Neural crest cell (in vitro differentiated cells): ENCODE measurements at regions not wholly inside any gene's neighbourhood (a gene's known extent, or its start where the extent isn't known, plus 50 kb on each side); places are given as distances from the start of the nearest gene placed in this dataset.

Experiments
- DNase-seq: peaks from one replicate; pipeline ENCODE4 v3.0.0; 2021; ENCODE audit warnings: low read depth, mixed read lengths, low spot score
- H3K27ac Mint-ChIP-seq: one replicate; pipeline ENCODE4 v1.8.0; 2021; ENCODE audit warnings: mild to moderate bottlenecking, mixed read lengths; ENCODE audit not compliant: unreplicated experiment
- H3K27me3 Mint-ChIP-seq: 2 replicates; pipeline ENCODE4 v1.8.0; 2021; ENCODE audit warnings: low read depth, mild to moderate bottlenecking, mixed read lengths
- H3K36me3 Mint-ChIP-seq: 2 replicates; pipeline ENCODE4 v1.8.0; 2021; ENCODE audit warnings: low read depth, mild to moderate bottlenecking, mixed read lengths
- H3K4me1 Mint-ChIP-seq: 2 replicates; pipeline ENCODE4 v1.8.0; 2021; ENCODE audit warnings: mixed read lengths
- H3K4me3 Mint-ChIP-seq: one replicate; pipeline ENCODE4 v1.8.0; 2021; ENCODE audit warnings: mild to moderate bottlenecking, mixed read lengths
- H3K9me3 Mint-ChIP-seq: 2 replicates; pipeline ENCODE4 v1.8.0; 2021; ENCODE audit warnings: mixed read lengths
- TF ChIP-seq, protein P1 (sequence below): fragments of 200-600 bp; sonication (generic); conservative IDR thresholded peaks from 2 replicates; pipeline ENCODE4 v1.5.0; 2021; ENCODE audit warnings: antibody characterized with exemption, mild to moderate bottlenecking

- peaks cover 10% of the 10 kb centered on the region for H3K4me1 Mint-ChIP-seq
- H3K27ac Mint-ChIP-seq: no peak overlapping the region
- TF ChIP-seq, protein P1, sequence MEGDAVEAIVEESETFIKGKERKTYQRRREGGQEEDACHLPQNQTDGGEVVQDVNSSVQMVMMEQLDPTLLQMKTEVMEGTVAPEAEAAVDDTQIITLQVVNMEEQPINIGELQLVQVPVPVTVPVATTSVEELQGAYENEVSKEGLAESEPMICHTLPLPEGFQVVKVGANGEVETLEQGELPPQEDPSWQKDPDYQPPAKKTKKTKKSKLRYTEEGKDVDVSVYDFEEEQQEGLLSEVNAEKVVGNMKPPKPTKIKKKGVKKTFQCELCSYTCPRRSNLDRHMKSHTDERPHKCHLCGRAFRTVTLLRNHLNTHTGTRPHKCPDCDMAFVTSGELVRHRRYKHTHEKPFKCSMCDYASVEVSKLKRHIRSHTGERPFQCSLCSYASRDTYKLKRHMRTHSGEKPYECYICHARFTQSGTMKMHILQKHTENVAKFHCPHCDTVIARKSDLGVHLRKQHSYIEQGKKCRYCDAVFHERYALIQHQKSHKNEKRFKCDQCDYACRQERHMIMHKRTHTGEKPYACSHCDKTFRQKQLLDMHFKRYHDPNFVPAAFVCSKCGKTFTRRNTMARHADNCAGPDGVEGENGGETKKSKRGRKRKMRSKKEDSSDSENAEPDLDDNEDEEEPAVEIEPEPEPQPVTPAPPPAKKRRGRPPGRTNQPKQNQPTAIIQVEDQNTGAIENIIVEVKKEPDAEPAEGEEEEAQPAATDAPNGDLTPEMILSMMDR: no peak
- peaks cover 5% of the 10 kb centered on the region for H3K36me3 Mint-ChIP-seq
- H3K27me3 Mint-ChIP-seq: no peaks in the 10 kb centered on the region
- H3K4me3 Mint-ChIP-seq: no peak overlapping the region
- DNase-seq: no peak
- peaks cover 14% of the 10 kb centered on the region for H3K9me3 Mint-ChIP-seq
Observed at GRCh38 chr3:55245351-55245750, 241.8 kb downstream of the WNT5A start.

DNA sequence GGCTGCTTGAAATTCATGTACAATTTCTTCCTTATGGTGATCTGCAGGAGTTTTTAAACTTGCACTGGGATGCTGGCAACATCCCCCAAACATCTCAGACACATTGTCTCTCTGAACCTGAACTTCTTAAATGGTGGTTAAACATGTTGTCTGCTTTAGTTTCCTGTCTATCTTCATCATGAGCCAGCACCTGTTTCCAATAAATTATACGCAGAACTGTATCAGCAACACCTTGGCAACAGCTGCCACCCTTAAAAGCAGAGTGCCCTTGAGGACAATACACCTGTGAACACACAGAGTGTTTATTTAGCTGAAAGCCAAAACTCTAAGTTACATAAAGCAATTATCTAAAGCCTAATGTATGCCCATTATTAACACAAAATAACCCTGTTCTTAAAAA, 242.9 kb downstream of the WNT5A start:
- Mint-ChIP-seq H3K36me3 (peaks cover 5% of the 10 kb centered on the region), H3K27me3 (no peaks in the 10 kb centered on the region), H3K4me1 (peaks cover 10% of the 10 kb centered on the region), H3K4me3 (no peak overlapping the region), H3K9me3 (peaks cover 14% of the 10 kb centered on the region), H3K27ac (no peak overlapping the region)
- DNase-seq: no peak
- TF ChIP-seq, protein P1: no peak

- no peak for DNase-seq
- H3K27me3 Mint-ChIP-seq: no peaks in the 10 kb centered on the region
- TF ChIP-seq, protein P1: no peak
- no peak overlapping the region for H3K4me3 Mint-ChIP-seq
- H3K27ac Mint-ChIP-seq: no peak overlapping the region
- peaks cover 2% of the 10 kb centered on the region for H3K36me3 Mint-ChIP-seq
- peaks cover 10% of the 10 kb centered on the region for H3K4me1 Mint-ChIP-seq
- peaks cover 10% of the 10 kb centered on the region for H3K9me3 Mint-ChIP-seq
Observed at GRCh38 chr3:55243678-55244077, 243.4 kb downstream of the WNT5A start.

GRCh38 chr3:55242921-55243320, 244.2 kb downstream of the WNT5A start:
- TF ChIP-seq, protein P1: no peak
- peaks cover 9% of the 10 kb centered on the region for H3K4me1 Mint-ChIP-seq
- H3K27ac Mint-ChIP-seq: no peak overlapping the region
- H3K27me3 Mint-ChIP-seq: no peaks in the 10 kb centered on the region
- H3K4me3 Mint-ChIP-seq: no peak overlapping the region
- no peaks in the 10 kb centered on the region for H3K36me3 Mint-ChIP-seq
- no peak for DNase-seq
- H3K9me3 Mint-ChIP-seq: peaks cover 8% of the 10 kb centered on the region

DNA sequence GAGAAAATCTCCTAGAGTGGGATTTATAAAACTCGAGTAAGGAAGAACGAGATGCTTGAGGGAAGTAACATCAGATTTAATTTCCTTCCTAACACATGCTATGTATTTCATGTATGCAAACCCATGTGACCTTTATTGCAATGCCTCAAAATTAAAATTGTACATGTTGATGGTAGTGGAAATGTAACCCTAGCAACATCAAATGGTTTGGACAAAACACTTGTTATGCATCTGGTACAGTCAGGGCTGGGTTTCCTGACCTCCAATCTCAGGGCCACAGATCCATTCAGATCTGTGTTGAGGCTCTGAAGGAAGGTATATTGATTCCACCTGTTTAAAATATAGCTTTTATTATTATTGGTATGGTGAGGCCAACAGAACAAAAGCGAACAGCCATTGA, 246.0 kb downstream of the WNT5A start:
- peaks cover 4% of the 10 kb centered on the region for H3K4me1 Mint-ChIP-seq
- H3K27me3 Mint-ChIP-seq: no peaks in the 10 kb centered on the region
- H3K36me3 Mint-ChIP-seq: no peaks in the 10 kb centered on the region
- TF ChIP-seq, protein P1: no peak
- no peak overlapping the region for H3K4me3 Mint-ChIP-seq
- H3K27ac Mint-ChIP-seq: no peak overlapping the region
- H3K9me3 Mint-ChIP-seq: peaks cover 5% of the 10 kb centered on the region
- no peak for DNase-seq

- Mint-ChIP-seq H3K4me1 (no peaks in the 10 kb centered on the region), H3K4me3 (no peak overlapping the region), H3K27ac (no peak overlapping the region), H3K36me3 (no peaks in the 10 kb centered on the region), H3K9me3 (peaks cover 8% of the 10 kb centered on the region), H3K27me3 (peaks cover 4% of the 10 kb centered on the region)
- no peak for DNase-seq
- TF ChIP-seq, protein P1: no peak
Observed at GRCh38 chr3:55235416-55235815, 251.7 kb downstream of the WNT5A start.
